Transverse colon (tissue), 4 donors: ENCODE measurements at regions not wholly inside any gene's neighbourhood (a gene's known extent, or its start where the extent isn't known, plus 50 kb on each side); places are given as distances from the start of the nearest gene placed in this dataset.

Experiments used
- EP300 ChIP-seq: sonication (generic); formaldehyde crosslinking; IDR thresholded peaks from one replicate; pipeline ENCODE4 v1.6.1; 2017; ENCODE audit warnings: antibody characterized with exemption, low read depth
- POLR2A ChIP-seq: fragments of 450-650 bp; IDR thresholded peaks from one replicate; pipeline ENCODE4 v1.6.1; 2016; ENCODE audit warnings: antibody characterized with exemption, mild to moderate bottlenecking, moderate library complexity
- POLR2AphosphoS5 ChIP-seq, 3 donors: sonication (generic); formaldehyde crosslinking; IDR thresholded peaks; one replicate each; pipeline ENCODE4 v1.6.1; 2016; ENCODE audit warnings: antibody characterized with exemption in 3 of 3
- TF ChIP-seq, protein P1 (sequence below), 5 experiments: fragments of 200-600 bp in 3 of 5; fragments of 450-650 bp in 2 of 5; sonication (generic) in 3 of 5; IDR thresholded peaks; 1 replicate in 2 of 5; 2 replicates in 3 of 5; pipeline ENCODE4 v1.5.1; 2016 to 2017; ENCODE audit warnings: antibody characterized with exemption in 5 of 5, inconsistent platforms in 3 of 5, mild to moderate bottlenecking in 2 of 5, moderate library complexity in 1 of 5

GRCh38 chr22:48896766-48897644 lies 930.7 kb downstream of the BRD1 start:
- TF ChIP-seq, protein P1, sequence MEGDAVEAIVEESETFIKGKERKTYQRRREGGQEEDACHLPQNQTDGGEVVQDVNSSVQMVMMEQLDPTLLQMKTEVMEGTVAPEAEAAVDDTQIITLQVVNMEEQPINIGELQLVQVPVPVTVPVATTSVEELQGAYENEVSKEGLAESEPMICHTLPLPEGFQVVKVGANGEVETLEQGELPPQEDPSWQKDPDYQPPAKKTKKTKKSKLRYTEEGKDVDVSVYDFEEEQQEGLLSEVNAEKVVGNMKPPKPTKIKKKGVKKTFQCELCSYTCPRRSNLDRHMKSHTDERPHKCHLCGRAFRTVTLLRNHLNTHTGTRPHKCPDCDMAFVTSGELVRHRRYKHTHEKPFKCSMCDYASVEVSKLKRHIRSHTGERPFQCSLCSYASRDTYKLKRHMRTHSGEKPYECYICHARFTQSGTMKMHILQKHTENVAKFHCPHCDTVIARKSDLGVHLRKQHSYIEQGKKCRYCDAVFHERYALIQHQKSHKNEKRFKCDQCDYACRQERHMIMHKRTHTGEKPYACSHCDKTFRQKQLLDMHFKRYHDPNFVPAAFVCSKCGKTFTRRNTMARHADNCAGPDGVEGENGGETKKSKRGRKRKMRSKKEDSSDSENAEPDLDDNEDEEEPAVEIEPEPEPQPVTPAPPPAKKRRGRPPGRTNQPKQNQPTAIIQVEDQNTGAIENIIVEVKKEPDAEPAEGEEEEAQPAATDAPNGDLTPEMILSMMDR (IDR thresholded peaks at IDR 0.05), result no peak
- TF ChIP-seq POLR2AphosphoS5 (IDR thresholded peaks at IDR 0.05) (no peak), POLR2A (no peak), EP300 (no peak)
